B cell (primary cell): ENCODE measurements at regions not wholly inside any gene's neighbourhood (a gene's known extent, or its start where the extent isn't known, plus 50 kb on each side); places are given as distances from the start of the nearest gene placed in this dataset.

Experiments used
- EZH2 ChIP-seq: IDR thresholded peaks from 2 replicates; pipeline ENCODE4 v1.6.1; 2012; ENCODE audit warnings: borderline replicate concordance, low read depth, mild to moderate bottlenecking, moderate library complexity, low read length; ENCODE audit not compliant: insufficient read depth, poor library complexity, severe bottlenecking
- TF ChIP-seq, protein P1 (sequence below): fragments of 200-600 bp; IDR thresholded peaks from one replicate; pipeline ENCODE4 v1.8.0; 2022; ENCODE audit warnings: antibody characterized with exemption, mild to moderate bottlenecking

- TF ChIP-seq, protein P1, sequence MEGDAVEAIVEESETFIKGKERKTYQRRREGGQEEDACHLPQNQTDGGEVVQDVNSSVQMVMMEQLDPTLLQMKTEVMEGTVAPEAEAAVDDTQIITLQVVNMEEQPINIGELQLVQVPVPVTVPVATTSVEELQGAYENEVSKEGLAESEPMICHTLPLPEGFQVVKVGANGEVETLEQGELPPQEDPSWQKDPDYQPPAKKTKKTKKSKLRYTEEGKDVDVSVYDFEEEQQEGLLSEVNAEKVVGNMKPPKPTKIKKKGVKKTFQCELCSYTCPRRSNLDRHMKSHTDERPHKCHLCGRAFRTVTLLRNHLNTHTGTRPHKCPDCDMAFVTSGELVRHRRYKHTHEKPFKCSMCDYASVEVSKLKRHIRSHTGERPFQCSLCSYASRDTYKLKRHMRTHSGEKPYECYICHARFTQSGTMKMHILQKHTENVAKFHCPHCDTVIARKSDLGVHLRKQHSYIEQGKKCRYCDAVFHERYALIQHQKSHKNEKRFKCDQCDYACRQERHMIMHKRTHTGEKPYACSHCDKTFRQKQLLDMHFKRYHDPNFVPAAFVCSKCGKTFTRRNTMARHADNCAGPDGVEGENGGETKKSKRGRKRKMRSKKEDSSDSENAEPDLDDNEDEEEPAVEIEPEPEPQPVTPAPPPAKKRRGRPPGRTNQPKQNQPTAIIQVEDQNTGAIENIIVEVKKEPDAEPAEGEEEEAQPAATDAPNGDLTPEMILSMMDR: no peak
- TF ChIP-seq EZH2: no peak
These were observed 167.1 kb upstream of the KIF2B start for GRCh38 chr17:53655591-53655990.
